HG02610 (cell line): ENCODE measurements at regions not wholly inside any gene's neighbourhood (a gene's known extent, or its start where the extent isn't known, plus 50 kb on each side); places are given as distances from the start of the nearest gene placed in this dataset.

Experiments used
- ATAC-seq: cut with Tn5 transposase; IDR thresholded peaks from one replicate; pipeline ENCODE4 v1.9.1; 2021; ENCODE audit warnings: mild to moderate bottlenecking, moderate library complexity; ENCODE audit not compliant: unreplicated experiment

- ATAC-seq: no peak
Measured at GRCh38 chr9:20291201-20291600, 331.1 kb downstream of the MLLT3 start.

GRCh38 chr9:20290257-20290656 is 332.0 kb downstream of the MLLT3 start:
- ATAC-seq: no peak

- ATAC-seq: no peak
Measured at GRCh38 chr9:20289423-20290010, 332.8 kb downstream of the MLLT3 start.

GRCh38 chr9:20286969-20287368 is 335.3 kb downstream of the MLLT3 start:
- ATAC-seq: no peak

GRCh38 chr9:20286154-20286700 is 336.1 kb downstream of the MLLT3 start:
- no peak for ATAC-seq

GRCh38 chr9:20284601-20285289 is 337.6 kb downstream of the MLLT3 start:
- no peak for ATAC-seq

- ATAC-seq: no peak
Measured at GRCh38 chr9:20280330-20280729, 342.0 kb downstream of the MLLT3 start.

GRCh38 chr9:20276762-20277161 is 345.5 kb downstream of the MLLT3 start:
- ATAC-seq: no peak

- no peak for ATAC-seq
Measured at GRCh38 chr9:20271723-20272122, 350.6 kb downstream of the MLLT3 start.

- ATAC-seq: no peak
Measured at GRCh38 chr9:20271096-20271495, 351.2 kb downstream of the MLLT3 start.

- ATAC-seq: no peak
Measured at GRCh38 chr9:20270161-20270560, 352.1 kb downstream of the MLLT3 start.

GRCh38 chr9:20269620-20270019 is 352.7 kb downstream of the MLLT3 start:
- no peak for ATAC-seq

- no peak for ATAC-seq
Measured at GRCh38 chr9:20264896-20265295, 357.4 kb downstream of the MLLT3 start.

- ATAC-seq: no peak
Measured at GRCh38 chr9:20262611-20263010, 359.7 kb downstream of the MLLT3 start.

- ATAC-seq: no peak
Measured at GRCh38 chr9:20256284-20256948, 365.9 kb downstream of the MLLT3 start.

GRCh38 chr9:20255052-20255451 is 367.2 kb downstream of the MLLT3 start:
- no peak for ATAC-seq

GRCh38 chr9:20253635-20254034 is 368.7 kb downstream of the MLLT3 start:
- ATAC-seq: no peak

- no peak for ATAC-seq
Measured at GRCh38 chr9:20252778-20253177, 369.5 kb downstream of the MLLT3 start.

- no peak for ATAC-seq
Measured at GRCh38 chr9:20250791-20251190, 371.5 kb downstream of the MLLT3 start.

GRCh38 chr9:20244271-20244670 is 378.0 kb downstream of the MLLT3 start:
- no peak for ATAC-seq

- no peak for ATAC-seq
Measured at GRCh38 chr9:20243841-20244240, 378.5 kb downstream of the MLLT3 start.
